ENCODE measurements at regions not wholly inside any gene's neighbourhood (a gene's known extent, or its start where the extent isn't known, plus 50 kb on each side); places are given as distances from the start of the nearest gene placed in this dataset.

DNA sequence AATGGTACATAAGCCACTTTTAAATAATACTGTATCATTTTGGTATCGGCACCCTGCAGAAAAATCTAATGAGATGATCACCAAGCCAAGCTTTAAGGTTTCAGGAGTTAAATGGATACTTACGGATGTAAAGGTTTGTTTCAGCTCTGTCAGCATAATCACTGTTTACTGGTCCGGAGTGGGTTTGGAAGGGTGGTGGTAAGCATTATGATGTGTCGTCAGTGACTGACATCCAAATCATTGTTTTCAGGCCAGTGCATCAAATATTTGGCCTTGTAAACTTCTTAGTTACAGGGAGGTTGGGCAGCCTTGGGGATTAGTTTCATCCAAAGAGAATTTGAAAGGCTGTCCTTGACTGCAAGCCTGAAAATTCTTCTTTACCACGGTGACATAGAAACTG is 50.0 kb upstream of the ATL2 start:
- Mint-ChIP-seq H3K9me3 (no peaks in the 10 kb centered on the region), H3K4me1 (ENCODE audit: low read depth) (no peaks in the 10 kb centered on the region), H3K27me3 (ENCODE audit: low read depth) (peaks cover 24% of the 10 kb centered on the region), H3K27ac (no peak overlapping the region), H3K4me3 (ENCODE audit: low read depth) (no peak overlapping the region), H3K36me3 (ENCODE audit: low read depth) (no peaks in the 10 kb centered on the region)
- intact Hi-C loops (cut with micrococcal nuclease): no loop called here
- no peak for DNase-seq (ENCODE audit: low spot score)
